ENCODE measurements at regions not wholly inside any gene's neighbourhood (a gene's known extent, or its start where the extent isn't known, plus 50 kb on each side); places are given as distances from the start of the nearest gene placed in this dataset.

DNA sequence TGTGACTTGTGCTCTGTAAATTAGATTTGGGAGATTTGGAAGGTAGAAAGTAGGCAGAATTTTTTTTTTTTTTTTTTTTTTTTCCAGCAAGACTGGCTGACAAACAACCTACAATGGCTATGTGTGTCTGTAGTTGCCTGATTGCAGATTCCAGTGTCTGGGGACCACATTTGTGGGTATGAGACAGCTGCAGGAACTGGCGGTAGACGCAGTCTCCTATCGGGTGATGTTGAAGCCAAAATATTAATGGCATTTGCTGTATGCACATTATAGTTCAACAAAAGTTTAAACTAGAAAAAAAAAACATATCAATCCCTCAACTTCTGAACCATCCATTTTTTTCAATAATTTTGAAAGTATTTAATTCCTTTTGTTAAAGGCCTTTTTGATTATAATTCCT, 665.2 kb downstream of the TOX3 start:
- ATAC-seq, result no peak
- TF ChIP-seq, protein P1, sequence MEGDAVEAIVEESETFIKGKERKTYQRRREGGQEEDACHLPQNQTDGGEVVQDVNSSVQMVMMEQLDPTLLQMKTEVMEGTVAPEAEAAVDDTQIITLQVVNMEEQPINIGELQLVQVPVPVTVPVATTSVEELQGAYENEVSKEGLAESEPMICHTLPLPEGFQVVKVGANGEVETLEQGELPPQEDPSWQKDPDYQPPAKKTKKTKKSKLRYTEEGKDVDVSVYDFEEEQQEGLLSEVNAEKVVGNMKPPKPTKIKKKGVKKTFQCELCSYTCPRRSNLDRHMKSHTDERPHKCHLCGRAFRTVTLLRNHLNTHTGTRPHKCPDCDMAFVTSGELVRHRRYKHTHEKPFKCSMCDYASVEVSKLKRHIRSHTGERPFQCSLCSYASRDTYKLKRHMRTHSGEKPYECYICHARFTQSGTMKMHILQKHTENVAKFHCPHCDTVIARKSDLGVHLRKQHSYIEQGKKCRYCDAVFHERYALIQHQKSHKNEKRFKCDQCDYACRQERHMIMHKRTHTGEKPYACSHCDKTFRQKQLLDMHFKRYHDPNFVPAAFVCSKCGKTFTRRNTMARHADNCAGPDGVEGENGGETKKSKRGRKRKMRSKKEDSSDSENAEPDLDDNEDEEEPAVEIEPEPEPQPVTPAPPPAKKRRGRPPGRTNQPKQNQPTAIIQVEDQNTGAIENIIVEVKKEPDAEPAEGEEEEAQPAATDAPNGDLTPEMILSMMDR (IDR thresholded peaks at IDR 0.05), result no peak
- WGBS, 3 donors, result 23 to 30% (median 25%) methylated on average over 3 of the region's 3 CpGs
- H3K4me1 ChIP-seq, result no peaks in the 10 kb centered on the region
- no peak for DNase-seq
- no peak overlapping the region for H3K4me3 ChIP-seq
- H3K27me3 ChIP-seq (ENCODE audit: insufficient read depth in 3 of 3, low read length in 2 of 3), result no peaks in the 10 kb centered on the region
- no peaks in the 10 kb centered on the region for H3K9me3 ChIP-seq
- H3K36me3 ChIP-seq (ENCODE audit: insufficient read depth in 1 of 2, low read depth in 1 of 2), result no peaks in the 10 kb centered on the region
- intact Hi-C loops (cut with DNase I), result no loop called here
- no peak overlapping the region for H3K27ac ChIP-seq

DNA sequence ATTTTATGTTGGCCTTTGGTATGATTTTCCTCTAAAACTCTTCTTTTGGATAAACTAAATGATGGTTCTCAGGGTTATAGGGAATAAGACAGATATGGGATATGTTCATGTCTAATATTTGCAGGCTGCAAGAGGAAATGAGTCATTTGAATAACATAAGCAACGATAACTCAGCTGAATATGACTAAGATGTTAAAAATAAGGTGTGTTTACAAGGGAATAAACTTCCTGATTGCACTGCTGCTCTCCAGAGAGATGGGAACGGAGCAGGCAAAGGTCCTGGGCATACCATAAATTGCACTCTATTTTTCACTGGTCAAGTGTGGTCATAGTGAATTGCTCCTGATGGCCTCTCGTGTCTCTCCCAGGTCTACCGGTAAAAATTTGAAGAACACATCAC, 666.2 kb downstream of the TOX3 start:
- H3K27ac ChIP-seq, result no peak overlapping the region
- H3K27me3 ChIP-seq (ENCODE audit: insufficient read depth in 3 of 3, low read length in 2 of 3), result no peaks in the 10 kb centered on the region
- ATAC-seq (no peak), DNase-seq (no peak)
- H3K4me3 ChIP-seq, result no peak overlapping the region
- TF ChIP-seq, protein P1 (IDR thresholded peaks at IDR 0.05), result no peak
- no peaks in the 10 kb centered on the region for H3K36me3 ChIP-seq (ENCODE audit: insufficient read depth in 1 of 2, low read depth in 1 of 2)
- H3K4me1 ChIP-seq, result no peaks in the 10 kb centered on the region
- intact Hi-C loops (cut with DNase I), result no loop called here
- H3K9me3 ChIP-seq, result no peaks in the 10 kb centered on the region
- 49 to 53% (median 49%) methylated on average over 4 of the region's 4 CpGs for WGBS, 3 donors

DNA sequence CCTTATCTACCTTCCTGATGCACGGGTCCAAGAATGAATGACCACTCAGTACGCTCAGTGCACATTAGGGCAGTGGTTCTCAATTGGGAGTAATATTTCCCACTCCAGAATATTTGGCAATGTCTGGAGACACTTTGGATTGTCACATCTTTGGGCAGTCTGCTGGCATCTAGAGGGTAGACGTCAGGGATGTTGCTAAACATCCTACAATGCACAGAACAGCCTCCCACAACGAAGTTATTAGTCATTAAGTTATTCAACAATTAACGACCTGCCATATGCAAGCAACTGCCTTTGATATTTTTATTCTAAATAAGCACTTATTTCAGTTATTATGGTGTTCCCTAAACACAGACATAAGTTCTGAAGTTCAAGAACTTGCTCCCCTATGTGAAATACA, 669.3 kb downstream of the TOX3 start:
- no peaks in the 10 kb centered on the region for H3K27me3 ChIP-seq (ENCODE audit: insufficient read depth in 3 of 3, low read length in 2 of 3)
- no peaks in the 10 kb centered on the region for H3K9me3 ChIP-seq
- no peak overlapping the region for H3K4me3 ChIP-seq
- no peak overlapping the region for H3K27ac ChIP-seq
- intact Hi-C loops (cut with DNase I), result no loop called here
- H3K36me3 ChIP-seq (ENCODE audit: insufficient read depth in 1 of 2, low read depth in 1 of 2), result no peaks in the 10 kb centered on the region
- no peaks in the 10 kb centered on the region for H3K4me1 ChIP-seq
- TF ChIP-seq, protein P1 (IDR thresholded peaks at IDR 0.05), result no peak
- 72 to 75% (median 75%) methylated on average over 5 of the region's 5 CpGs for WGBS, 3 donors
- ATAC-seq (no peak), DNase-seq (no peak)

DNA sequence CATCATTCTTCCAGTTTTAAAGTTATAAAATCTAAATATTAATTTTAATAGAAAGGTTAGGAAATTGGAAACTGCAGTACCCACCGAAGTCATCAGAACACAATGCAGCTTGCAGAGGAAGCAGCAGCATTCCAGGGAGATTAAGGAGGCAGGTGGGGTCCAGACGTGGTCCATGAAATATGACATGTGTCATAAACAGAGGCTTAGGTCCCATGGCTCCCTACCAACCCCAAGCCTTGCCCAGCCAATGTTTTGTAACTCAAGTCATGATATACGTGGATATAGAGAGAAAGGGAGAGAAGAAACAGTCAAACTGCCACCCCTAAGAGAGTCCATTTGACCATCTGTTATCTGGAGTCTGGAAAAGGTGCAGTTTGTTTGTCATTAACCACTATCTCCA, 670.0 kb downstream of the TOX3 start:
- Histone ChIP-seq H3K36me3 (ENCODE audit: insufficient read depth in 1 of 2, low read depth in 1 of 2) (no peaks in the 10 kb centered on the region), H3K27me3 (ENCODE audit: insufficient read depth in 3 of 3, low read length in 2 of 3) (no peaks in the 10 kb centered on the region), H3K9me3 (no peaks in the 10 kb centered on the region), H3K27ac (no peak overlapping the region), H3K4me1 (no peaks in the 10 kb centered on the region), H3K4me3 (no peak overlapping the region)
- ATAC-seq (no peak), DNase-seq (no peak)
- TF ChIP-seq, protein P1 (IDR thresholded peaks at IDR 0.05), result no peak
- intact Hi-C loops (cut with DNase I), result no loop called here
- 18 to 23% (median 20%) methylated on average over 3 of the region's 3 CpGs for WGBS, 3 donors

DNA sequence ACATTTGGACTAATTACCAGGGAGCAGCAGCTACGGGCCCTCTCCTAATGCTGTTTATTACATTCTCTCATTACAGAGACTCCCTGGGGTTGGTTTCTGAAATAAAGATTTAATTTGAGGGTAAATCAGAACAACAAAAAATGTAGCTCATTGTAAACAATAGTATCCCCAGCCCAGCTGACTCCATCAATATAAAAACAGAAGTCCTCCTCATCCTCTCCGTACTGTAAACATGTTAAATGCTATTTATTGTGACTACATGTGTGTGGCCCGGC, 670.4 kb downstream of the TOX3 start:
- no peak for DNase-seq
- Histone ChIP-seq H3K36me3 (ENCODE audit: insufficient read depth in 1 of 2, low read depth in 1 of 2) (no peaks in the 10 kb centered on the region), H3K9me3 (no peaks in the 10 kb centered on the region), H3K27ac (no peak overlapping the region), H3K4me3 (no peak overlapping the region), H3K4me1 (no peaks in the 10 kb centered on the region), H3K27me3 (ENCODE audit: insufficient read depth in 3 of 3, low read length in 2 of 3) (no peaks in the 10 kb centered on the region)
- TF ChIP-seq, protein P1 (IDR thresholded peaks at IDR 0.05), result no peak
- no peak for ATAC-seq
- WGBS, 3 donors, result 59 to 66% (median 62%) methylated on average over 3 of the region's 3 CpGs
- intact Hi-C loops (cut with DNase I), result no loop called here

All from psoas muscle (tissue), 7 donors.